ENCODE measurements at regions not wholly inside any gene's neighbourhood (a gene's known extent, or its start where the extent isn't known, plus 50 kb on each side); places are given as distances from the start of the nearest gene placed in this dataset.

GRCh38 chrX:5086388-5086787 is 1142.3 kb downstream of the NLGN4X start:
- no peaks in the 10 kb centered on the region for H3K27me3 ChIP-seq (ENCODE audit: low read depth, low read length)
- H3K4me3 ChIP-seq (ENCODE audit: low read length): no peak overlapping the region
- no peak overlapping the region for H3K9ac ChIP-seq (ENCODE audit: low read length)
- TF ChIP-seq EZH2phosphoT487 (IDR thresholded peaks at IDR 0.05; ENCODE audit: low read depth) (no peak), CTCF (IDR thresholded peaks at IDR 0.05; ENCODE audit: low read depth, low read length) (no peak)
- no peaks in the 10 kb centered on the region for H3K79me2 ChIP-seq (ENCODE audit: low read length)
- H4K20me1 ChIP-seq (ENCODE audit: insufficient read depth, low read length): no peaks in the 10 kb centered on the region
- no peaks in the 10 kb centered on the region for H3K36me3 ChIP-seq (replicated peaks; ENCODE audit: low read depth, low read length)
- no peak overlapping the region for H2AFZ ChIP-seq (ENCODE audit: low read depth, low read length)
- H3K4me2 ChIP-seq (ENCODE audit: low read length): no peak overlapping the region
- H3K4me1 ChIP-seq (ENCODE audit: low read length): no peaks in the 10 kb centered on the region
- H3K9me3 ChIP-seq (ENCODE audit: insufficient read depth, low read length): no peaks in the 10 kb centered on the region
- no peak overlapping the region for H3K27ac ChIP-seq (ENCODE audit: low read length)

DNA sequence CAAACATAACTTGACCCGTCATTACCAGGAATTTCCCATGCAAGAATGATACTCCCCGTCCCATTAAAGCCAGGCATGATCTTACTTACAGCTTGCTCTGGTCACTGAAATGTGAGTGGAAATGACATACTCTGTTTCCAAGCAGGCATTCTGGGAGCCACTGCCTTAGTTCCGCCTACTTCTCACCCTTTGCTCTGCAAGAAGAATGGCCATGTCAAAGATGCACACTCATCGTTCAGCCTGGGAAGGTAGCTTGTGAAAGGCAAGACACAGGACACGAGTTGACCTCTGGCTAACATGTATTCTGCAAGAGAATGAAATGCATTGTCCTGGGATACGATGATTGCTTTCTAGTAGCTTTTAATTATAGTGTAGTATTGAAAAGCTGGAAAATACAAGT is 1144.4 kb downstream of the NLGN4X start:
- Histone ChIP-seq H3K9me3 (ENCODE audit: insufficient read depth, low read length) (no peaks in the 10 kb centered on the region), H3K27me3 (ENCODE audit: low read depth, low read length) (no peaks in the 10 kb centered on the region), H3K4me2 (ENCODE audit: low read length) (no peak overlapping the region), H2AFZ (ENCODE audit: low read depth, low read length) (no peak overlapping the region), H4K20me1 (ENCODE audit: insufficient read depth, low read length) (no peaks in the 10 kb centered on the region), H3K27ac (ENCODE audit: low read length) (no peak overlapping the region), H3K4me3 (ENCODE audit: low read length) (no peak overlapping the region), H3K36me3 (replicated peaks; ENCODE audit: low read depth, low read length) (no peaks in the 10 kb centered on the region), H3K4me1 (ENCODE audit: low read length) (no peaks in the 10 kb centered on the region), H3K9ac (ENCODE audit: low read length) (no peak overlapping the region), H3K79me2 (ENCODE audit: low read length) (no peaks in the 10 kb centered on the region)
- TF ChIP-seq CTCF (IDR thresholded peaks at IDR 0.05; ENCODE audit: low read depth, low read length): no peak
- no peak for TF ChIP-seq EZH2phosphoT487 (IDR thresholded peaks at IDR 0.05; ENCODE audit: low read depth)

GRCh38 chrX:5082705-5083104 is 1146.0 kb downstream of the NLGN4X start:
- TF ChIP-seq EZH2phosphoT487 (IDR thresholded peaks at IDR 0.05; ENCODE audit: low read depth): no peak
- TF ChIP-seq CTCF (IDR thresholded peaks at IDR 0.05; ENCODE audit: low read depth, low read length): no peak
- H3K27me3 ChIP-seq (ENCODE audit: low read depth, low read length): no peaks in the 10 kb centered on the region
- H3K27ac ChIP-seq (ENCODE audit: low read length): no peak overlapping the region
- H3K9ac ChIP-seq (ENCODE audit: low read length): no peak overlapping the region
- H3K4me2 ChIP-seq (ENCODE audit: low read length): no peak overlapping the region
- no peaks in the 10 kb centered on the region for H3K79me2 ChIP-seq (ENCODE audit: low read length)
- H3K4me1 ChIP-seq (ENCODE audit: low read length): no peaks in the 10 kb centered on the region
- no peaks in the 10 kb centered on the region for H4K20me1 ChIP-seq (ENCODE audit: insufficient read depth, low read length)
- H3K4me3 ChIP-seq (ENCODE audit: low read length): no peak overlapping the region
- H2AFZ ChIP-seq (ENCODE audit: low read depth, low read length): no peak overlapping the region
- no peaks in the 10 kb centered on the region for H3K36me3 ChIP-seq (replicated peaks; ENCODE audit: low read depth, low read length)
- no peaks in the 10 kb centered on the region for H3K9me3 ChIP-seq (ENCODE audit: insufficient read depth, low read length)

GRCh38 chrX:5080791-5081190 is 1147.9 kb downstream of the NLGN4X start:
- no peaks in the 10 kb centered on the region for H3K27me3 ChIP-seq (ENCODE audit: low read depth, low read length)
- no peak overlapping the region for H3K9ac ChIP-seq (ENCODE audit: low read length)
- no peaks in the 10 kb centered on the region for H3K4me1 ChIP-seq (ENCODE audit: low read length)
- H3K79me2 ChIP-seq (ENCODE audit: low read length): no peaks in the 10 kb centered on the region
- H3K9me3 ChIP-seq (ENCODE audit: insufficient read depth, low read length): no peaks in the 10 kb centered on the region
- H3K4me3 ChIP-seq (ENCODE audit: low read length): no peak overlapping the region
- H3K36me3 ChIP-seq (replicated peaks; ENCODE audit: low read depth, low read length): no peaks in the 10 kb centered on the region
- TF ChIP-seq CTCF (IDR thresholded peaks at IDR 0.05; ENCODE audit: low read depth, low read length): no peak
- no peak for TF ChIP-seq EZH2phosphoT487 (IDR thresholded peaks at IDR 0.05; ENCODE audit: low read depth)
- no peak overlapping the region for H3K4me2 ChIP-seq (ENCODE audit: low read length)
- H3K27ac ChIP-seq (ENCODE audit: low read length): no peak overlapping the region
- no peak overlapping the region for H2AFZ ChIP-seq (ENCODE audit: low read depth, low read length)
- H4K20me1 ChIP-seq (ENCODE audit: insufficient read depth, low read length): no peaks in the 10 kb centered on the region

Data from OCI-LY3 (cell line).